OCI-LY3 (cell line): ENCODE measurements at regions not wholly inside any gene's neighbourhood (a gene's known extent, or its start where the extent isn't known, plus 50 kb on each side); places are given as distances from the start of the nearest gene placed in this dataset.

ENCODE experiments used
- H2AFZ ChIP-seq: fragments of 200-600, 300-600 bp; shearing (Covaris generic); 2 replicates; pipeline ENCODE4 v1.6.0; 2014; ENCODE audit warnings: antibody characterized with exemption, low read depth, low read length
- H3K27ac ChIP-seq: fragments of 200-600, 300-600 bp; sonication (generic); 2 replicates; pipeline ENCODE4 v1.5.1; 2014; ENCODE audit warnings: mild to moderate bottlenecking, low read length, moderate library complexity, mixed read lengths
- H3K27me3 ChIP-seq: fragments of 200-600, 300-600 bp; sonication (generic); 2 replicates; pipeline ENCODE4 v1.6.1; 2014; ENCODE audit warnings: low read depth, low read length, mixed read lengths
- H3K36me3 ChIP-seq: fragments of 200-600, 300-600 bp; sonication (generic); replicated peaks from 2 replicates; pipeline ENCODE3; 2014; ENCODE audit warnings: low read depth, low read length, mixed read lengths
- H3K4me1 ChIP-seq: fragments of 300-600, 200-600 bp; sonication (generic); 2 replicates; pipeline ENCODE4 v1.6.1; 2014; ENCODE audit warnings: low read length, mixed read lengths
- H3K4me2 ChIP-seq: fragments of 200-600, 300-600 bp; sonication (generic); 2 replicates; pipeline ENCODE4 v1.6.1; 2014; ENCODE audit warnings: low read length, mixed read lengths
- H3K4me3 ChIP-seq: fragments of 300-600, 200-600 bp; sonication (generic); 2 replicates; pipeline ENCODE4 v1.5.1; 2014; ENCODE audit warnings: antibody characterized with exemption, mild to moderate bottlenecking, low read length, moderate library complexity
- H3K79me2 ChIP-seq: fragments of 300-600, 200-600 bp; shearing (Covaris generic); 2 replicates; pipeline ENCODE4 v1.6.1; 2014; ENCODE audit warnings: mild to moderate bottlenecking, low read length, mixed read lengths
- H3K9ac ChIP-seq: fragments of 300-600, 200-600 bp; shearing (Covaris generic); 2 replicates; pipeline ENCODE4 v1.6.0; 2014; ENCODE audit warnings: mild to moderate bottlenecking, low read length, moderate library complexity
- H3K9me3 ChIP-seq: fragments of 200-600, 300-600 bp; shearing (Covaris generic); 2 replicates; pipeline ENCODE4 v1.6.1; 2014; ENCODE audit warnings: low read length, mixed read lengths; ENCODE audit not compliant: insufficient read depth
- H4K20me1 ChIP-seq: fragments of 200-600, 300-600 bp; sonication (generic); 2 replicates; pipeline ENCODE4 v1.6.1; 2016; ENCODE audit warnings: low read length, mixed read lengths; ENCODE audit not compliant: insufficient read depth
- CTCF ChIP-seq: fragments of 200-600, 300-600 bp; sonication (generic); IDR thresholded peaks from 2 replicates; pipeline ENCODE4 v1.5.1; 2014; ENCODE audit warnings: antibody characterized with exemption, low read length, low read depth
- EZH2phosphoT487 ChIP-seq: fragments of 200-600 bp; shearing (Covaris generic); IDR thresholded peaks from 2 replicates; pipeline ENCODE4 v1.6.1; 2018; ENCODE audit warnings: antibody characterized with exemption, mixed run types, low read depth

GRCh38 chr5:57569601-57570000 lies 87.0 kb upstream of the ACTBL2 start:
- no peaks in the 10 kb centered on the region for H3K4me1 ChIP-seq
- H3K4me3 ChIP-seq, result no peak overlapping the region
- H3K4me2 ChIP-seq, result no peak overlapping the region
- no peak overlapping the region for H2AFZ ChIP-seq
- H4K20me1 ChIP-seq, result no peaks in the 10 kb centered on the region
- H3K36me3 ChIP-seq, result no peaks in the 10 kb centered on the region
- no peaks in the 10 kb centered on the region for H3K27me3 ChIP-seq
- H3K9me3 ChIP-seq, result no peaks in the 10 kb centered on the region
- no peak overlapping the region for H3K27ac ChIP-seq
- no peak overlapping the region for H3K9ac ChIP-seq
- TF ChIP-seq EZH2phosphoT487 (no peak), CTCF (no peak)
- H3K79me2 ChIP-seq, result no peaks in the 10 kb centered on the region

DNA sequence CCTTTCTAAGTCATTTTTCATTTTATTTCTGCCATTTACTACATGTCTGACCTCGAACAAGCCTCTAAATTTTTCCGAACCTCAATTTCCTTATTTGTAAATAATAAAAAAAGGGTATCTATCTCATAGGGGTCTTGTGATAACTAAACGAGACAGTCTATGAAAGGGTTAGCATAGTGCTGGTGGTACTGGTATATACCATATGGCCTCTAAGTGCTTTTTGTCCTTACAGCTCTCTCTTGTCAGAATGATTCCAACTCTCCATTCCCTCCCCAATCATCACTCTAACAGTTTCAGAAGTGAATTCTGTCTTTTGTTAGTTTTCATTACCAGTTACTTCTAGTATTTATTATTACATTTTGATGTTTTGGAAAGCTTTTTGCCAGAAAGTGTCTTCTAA lies 85.5 kb upstream of the ACTBL2 start:
- Histone ChIP-seq H3K4me1 (no peaks in the 10 kb centered on the region), H3K9me3 (no peaks in the 10 kb centered on the region), H4K20me1 (no peaks in the 10 kb centered on the region), H3K4me2 (no peak overlapping the region), H3K27me3 (no peaks in the 10 kb centered on the region), H2AFZ (no peak overlapping the region), H3K79me2 (no peaks in the 10 kb centered on the region), H3K9ac (no peak overlapping the region), H3K36me3 (no peaks in the 10 kb centered on the region), H3K27ac (no peak overlapping the region), H3K4me3 (no peak overlapping the region)
- TF ChIP-seq CTCF, result no peak

DNA sequence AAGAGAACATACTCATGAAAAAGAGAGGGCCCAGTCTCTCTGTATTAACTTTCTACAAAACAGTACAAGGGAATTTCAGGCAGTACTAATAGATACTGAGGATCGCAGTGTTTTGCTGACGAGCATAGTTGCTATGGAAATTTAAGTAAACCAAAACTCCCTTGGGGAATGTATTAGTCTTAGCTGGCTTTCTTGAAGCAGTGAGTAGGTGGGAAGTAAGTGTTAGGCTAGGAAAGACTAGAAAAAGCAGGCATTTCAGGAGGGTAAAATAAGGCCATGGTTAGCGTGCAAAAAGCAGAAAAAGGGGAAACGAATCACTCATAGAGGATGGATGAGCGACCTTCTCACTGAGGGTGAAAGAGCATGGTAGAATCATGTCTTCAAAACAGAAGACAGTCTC lies 84.3 kb upstream of the ACTBL2 start:
- no peak overlapping the region for H3K27ac ChIP-seq
- no peaks in the 10 kb centered on the region for H3K4me1 ChIP-seq
- TF ChIP-seq CTCF (no peak), EZH2phosphoT487 (no peak)
- no peak overlapping the region for H2AFZ ChIP-seq
- no peak overlapping the region for H3K9ac ChIP-seq
- no peaks in the 10 kb centered on the region for H3K9me3 ChIP-seq
- no peaks in the 10 kb centered on the region for H3K36me3 ChIP-seq
- H3K4me3 ChIP-seq, result no peak overlapping the region
- H4K20me1 ChIP-seq, result no peaks in the 10 kb centered on the region
- no peaks in the 10 kb centered on the region for H3K27me3 ChIP-seq
- no peaks in the 10 kb centered on the region for H3K79me2 ChIP-seq
- no peak overlapping the region for H3K4me2 ChIP-seq

- no peak for TF ChIP-seq CTCF
- no peak for TF ChIP-seq EZH2phosphoT487
- Histone ChIP-seq H2AFZ (no peak overlapping the region), H3K79me2 (no peaks in the 10 kb centered on the region), H3K27me3 (no peaks in the 10 kb centered on the region), H3K4me2 (no peak overlapping the region), H3K4me3 (no peak overlapping the region), H3K27ac (no peak overlapping the region), H3K36me3 (no peaks in the 10 kb centered on the region), H3K9ac (no peak overlapping the region), H3K9me3 (no peaks in the 10 kb centered on the region), H3K4me1 (no peaks in the 10 kb centered on the region), H4K20me1 (no peaks in the 10 kb centered on the region)
Observed at GRCh38 chr5:57561231-57561842, 78.7 kb upstream of the ACTBL2 start.
